ENCODE measurements at regions not wholly inside any gene's neighbourhood (a gene's known extent, or its start where the extent isn't known, plus 50 kb on each side); places are given as distances from the start of the nearest gene placed in this dataset.

GRCh38 chr12:123035841-123036240 lies 55.4 kb downstream of the ARL6IP4 start:
- TF ChIP-seq CTCF (IDR thresholded peaks at IDR 0.05) (no peak), POLR2A (IDR thresholded peaks at IDR 0.05) (no peak), EP300 (IDR thresholded peaks at IDR 0.05) (no peak)

Measured in tibial nerve (tissue), 4 donors.